CD4-positive, alpha-beta T cell treated with Interleukin-21 for 1 hour (primary cell): ENCODE measurements at regions not wholly inside any gene's neighbourhood (a gene's known extent, or its start where the extent isn't known, plus 50 kb on each side); places are given as distances from the start of the nearest gene placed in this dataset.

Experiments
- DNase-seq: peaks from one replicate; pipeline ENCODE4 v3.0.0-alpha.2; 2020

- no peak for DNase-seq
Measured at GRCh38 chr5:5929291-5930020, 448.9 kb downstream of the MED10 start.

GRCh38 chr5:5925191-5925590 is 453.2 kb downstream of the MED10 start:
- no peak for DNase-seq

- no peak for DNase-seq
Measured at GRCh38 chr5:5919411-5919810, 458.9 kb downstream of the MED10 start.

- DNase-seq = no peak
Measured at GRCh38 chr5:5906778-5907177, 471.6 kb downstream of the MED10 start.

- DNase-seq = no peak
Measured at GRCh38 chr5:5905186-5905585, 473.2 kb downstream of the MED10 start.

- no peak for DNase-seq
Measured at GRCh38 chr5:5904113-5904512, 474.2 kb downstream of the MED10 start.

- DNase-seq = no peak
Measured at GRCh38 chr5:5902678-5903646, 475.4 kb downstream of the MED10 start.

GRCh38 chr5:5900350-5900749 is 477.9 kb downstream of the ICE1 start:
- no peak for DNase-seq

GRCh38 chr5:5899716-5900115 is 477.2 kb downstream of the ICE1 start:
- no peak for DNase-seq

GRCh38 chr5:5888284-5888683 is 465.8 kb downstream of the ICE1 start:
- DNase-seq = no peak

GRCh38 chr5:5887833-5888232 is 465.4 kb downstream of the ICE1 start:
- no peak for DNase-seq

- DNase-seq = peak; percentile 12
Measured at GRCh38 chr5:5886812-5887486, 464.5 kb downstream of the ICE1 start.

- no peak for DNase-seq
Measured at GRCh38 chr5:5886353-5886752, 463.9 kb downstream of the ICE1 start.

- no peak for DNase-seq
Measured at GRCh38 chr5:5885782-5886181, 463.3 kb downstream of the ICE1 start.

- no peak for DNase-seq
Measured at GRCh38 chr5:5884593-5884992, 462.1 kb downstream of the ICE1 start.

GRCh38 chr5:5883562-5883961 is 461.1 kb downstream of the ICE1 start:
- no peak for DNase-seq

- DNase-seq = no peak
Measured at GRCh38 chr5:5883146-5883545, 460.7 kb downstream of the ICE1 start.

GRCh38 chr5:5882706-5883105 is 460.2 kb downstream of the ICE1 start:
- DNase-seq = no peak

- no peak for DNase-seq
Measured at GRCh38 chr5:5881294-5881693, 458.8 kb downstream of the ICE1 start.

- DNase-seq = no peak
Measured at GRCh38 chr5:5880077-5880763, 457.7 kb downstream of the ICE1 start.

GRCh38 chr5:5857396-5857795 is 434.9 kb downstream of the ICE1 start:
- DNase-seq = no peak

- DNase-seq = no peak
Measured at GRCh38 chr5:5854087-5854486, 431.6 kb downstream of the ICE1 start.

GRCh38 chr5:5838493-5838892 is 416.0 kb downstream of the ICE1 start:
- DNase-seq = no peak
